IMR-90 (cell line): ENCODE measurements at regions not wholly inside any gene's neighbourhood (a gene's known extent, or its start where the extent isn't known, plus 50 kb on each side); places are given as distances from the start of the nearest gene placed in this dataset.

Experiments used
- ATAC-seq: fragments of 200-7000 bp; cut with Tn5 transposase; 2 replicates; pipeline ENCODE4 v1.9.1; 2020; ENCODE audit warnings: low read depth, mild to moderate bottlenecking, moderate library complexity
- BruUV-seq: library from RNA; stranded (reverse); fragments of 400-500 nt; replicated peaks from 2 replicates; lab custom pipeline; 2021; lab: Mats Ljungman, UMichigan
- CTCF ChIA-PET: fragments of 300-600 bp; formaldehyde crosslinking; extraction: SDS; loops from one replicate; lab custom pipeline; 2021; ENCODE audit warnings: antibody characterized with exemption; lab: Yijun Ruan, JAX
- POLR2A ChIA-PET: fragments of 300-600 bp; sonication (Branson Sonifier 250); formaldehyde crosslinking; loops from one replicate; lab custom pipeline; 2022; ENCODE audit warnings: antibody characterized with exemption; ENCODE audit not compliant: unreplicated experiment; lab: Charles Lee
- DNase-seq: peaks from one replicate; pipeline ENCODE4 v3.0.0; 2013
- H2AFZ ChIP-seq: replicated peaks from 2 replicates; pipeline ENCODE3; 2013; ENCODE audit warnings: low read length, mild to moderate bottlenecking; ENCODE audit not compliant: poor library complexity
- H2AK5ac ChIP-seq: 2 replicates; pipeline ENCODE4 v1.6.1; 2013; ENCODE audit warnings: low read depth, low read length, inconsistent platforms
- H2AK9ac ChIP-seq: replicated peaks from 2 replicates; pipeline ENCODE3; 2013; ENCODE audit warnings: mild to moderate bottlenecking, low read depth, low read length, moderate library complexity; ENCODE audit not compliant: poor library complexity
- H2BK120ac ChIP-seq: 2 replicates; pipeline ENCODE4 v1.6.1; 2013; ENCODE audit warnings: low read depth, low read length, inconsistent platforms
- H2BK15ac ChIP-seq: 3 replicates; pipeline ENCODE4 v1.6.1; 2013; ENCODE audit warnings: low read depth, low read length, inconsistent platforms
- H2BK20ac ChIP-seq: 2 replicates; pipeline ENCODE4 v1.6.1; 2013; ENCODE audit warnings: low read depth, mild to moderate bottlenecking, inconsistent platforms, low read length, moderate library complexity
- H2BK5ac ChIP-seq: 2 replicates; pipeline ENCODE4 v1.6.1; 2013; ENCODE audit warnings: mild to moderate bottlenecking, low read depth, low read length, inconsistent platforms; ENCODE audit not compliant: poor library complexity, severe bottlenecking
- H3K14ac ChIP-seq: replicated peaks from 2 replicates; pipeline ENCODE4 v1.6.1; 2013; ENCODE audit warnings: low read depth, low read length, inconsistent platforms
- H3K18ac ChIP-seq: 2 replicates; pipeline ENCODE4 v1.6.1; 2013; ENCODE audit warnings: low read depth, low read length, control low read depth
- H3K23ac ChIP-seq: 2 replicates; pipeline ENCODE4 v1.6.1; 2013; ENCODE audit warnings: low read depth, low read length, inconsistent platforms
- H3K27ac ChIP-seq: 2 replicates; pipeline ENCODE4 v1.5.1; 2013; ENCODE audit warnings: mild to moderate bottlenecking, control low read depth, low read length; ENCODE audit not compliant: insufficient read depth
- H3K27me3 ChIP-seq: 2 replicates; pipeline ENCODE4 v1.6.1; 2013; ENCODE audit warnings: low read length; ENCODE audit not compliant: control insufficient read depth, insufficient read depth
- H3K36me3 ChIP-seq: 2 replicates; pipeline ENCODE4 v1.6.1; 2013; ENCODE audit warnings: low read length, mixed read lengths; ENCODE audit not compliant: control insufficient read depth, insufficient read depth
- H3K4ac ChIP-seq: 2 replicates; pipeline ENCODE4 v1.6.1; 2013; ENCODE audit warnings: low read depth, low read length, inconsistent platforms
- H3K4me1 ChIP-seq: 2 replicates; pipeline ENCODE4 v1.6.1; 2013; ENCODE audit warnings: low read length, mixed read lengths; ENCODE audit not compliant: control insufficient read depth, insufficient read depth
- H3K4me2 ChIP-seq: 2 replicates; pipeline ENCODE4 v1.6.1; 2013; ENCODE audit warnings: low read depth, mild to moderate bottlenecking, control low read depth, low read length, moderate library complexity
- H3K4me3 ChIP-seq: 2 replicates; pipeline ENCODE4 v1.5.1; 2013; ENCODE audit warnings: low read depth, mild to moderate bottlenecking, control low read depth, low read length, moderate library complexity; ENCODE audit not compliant: insufficient read depth
- H3K56ac ChIP-seq: 2 replicates; pipeline ENCODE4 v1.6.1; 2013; ENCODE audit warnings: low read length, inconsistent platforms; ENCODE audit not compliant: insufficient read depth; ENCODE audit errors: extremely low read depth
- H3K79me1 ChIP-seq, 2 experiments: 2 replicates each; pipeline ENCODE4 v1.6.1; 2013; ENCODE audit warnings: low read length in 2 of 2, inconsistent platforms in 1 of 2, low read depth in 1 of 2
- H3K9ac ChIP-seq: 2 replicates; pipeline ENCODE4 v1.6.1; 2013; ENCODE audit warnings: low read depth, low read length, control low read depth
- H3K9me1 ChIP-seq: 2 replicates; pipeline ENCODE4 v1.6.1; 2013; ENCODE audit warnings: low read length, inconsistent platforms; ENCODE audit not compliant: insufficient read depth
- H3K9me3 ChIP-seq: 2 replicates; pipeline ENCODE4 v1.6.1; 2013; ENCODE audit warnings: low read length; ENCODE audit not compliant: control insufficient read depth, insufficient read depth
- H4K20me1 ChIP-seq: 2 replicates; pipeline ENCODE4 v1.6.1; 2013; ENCODE audit warnings: low read length, inconsistent platforms; ENCODE audit not compliant: insufficient read depth
- H4K5ac ChIP-seq: 2 replicates; pipeline ENCODE4 v1.6.1; 2013; ENCODE audit warnings: mild to moderate bottlenecking, low read depth, low read length, control low read depth
- H4K8ac ChIP-seq, 2 experiments: 2 replicates each; pipeline ENCODE4 v1.6.1; 2013; ENCODE audit warnings: low read depth in 2 of 2, low read length in 2 of 2, control low read depth in 1 of 2, inconsistent platforms in 1 of 2
- H4K91ac ChIP-seq: 2 replicates; pipeline ENCODE4 v1.6.1; 2013; ENCODE audit warnings: low read depth, low read length, inconsistent platforms; ENCODE audit not compliant: insufficient read depth
- MAFK ChIP-seq: IDR thresholded peaks from 2 replicates; pipeline ENCODE4 v1.6.1; 2012; ENCODE audit warnings: low read depth, low read length, improper control_type of control experiment
- SMC3 ChIP-seq: fragments of 150-350 bp; IDR thresholded peaks from 2 replicates; pipeline ENCODE4 v1.6.1; 2016; ENCODE audit warnings: low read depth, mild to moderate bottlenecking, antibody characterized with exemption, low read length, moderate library complexity
- dilution Hi-C: fragments of 300-500 bp; cut with HindIII; formaldehyde crosslinking; loops from one replicate; pipeline ENCODE4 v1.14.3; 2018; ENCODE audit warnings: low sequenced_read_pairs; ENCODE audit not compliant: unreplicated experiment
- in situ Hi-C: fragments of 300-500 bp; cut with MboI; formaldehyde crosslinking; loops from 3 replicates; pipeline ENCODE4 v1.14.3; 2019; ENCODE audit warnings: low sequenced_read_pairs, inconsistent platforms, mixed read lengths
- intact Hi-C: fragments of 100-400 bp; cut with micrococcal nuclease; formaldehyde crosslinking; loops from 2 replicates; pipeline ENCODE4 v1.10.0; 2022

DNA sequence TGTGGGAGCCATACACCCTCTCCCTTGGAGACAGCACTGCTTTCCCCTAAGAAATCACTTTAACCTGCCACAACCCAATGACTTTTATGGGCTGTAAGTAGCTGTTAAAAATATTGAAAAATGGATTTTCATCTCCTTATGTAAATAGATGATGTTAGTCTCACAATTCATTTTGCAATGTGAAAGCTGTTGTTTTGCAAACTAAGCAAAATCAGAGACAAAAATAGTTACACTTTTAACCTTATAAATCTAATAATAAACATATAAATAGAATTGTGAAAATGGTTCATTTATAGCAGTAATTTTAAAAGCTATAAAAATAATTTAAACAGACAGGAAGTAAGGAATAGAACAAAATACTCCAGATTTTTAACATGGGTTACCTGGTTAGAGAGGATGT, 268.8 kb upstream of the MAGI2 start:
- CTCF ChIA-PET = no interaction called here
- Histone ChIP-seq H4K91ac (no peak overlapping the region), H4K5ac (no peak overlapping the region), H3K4me3 (no peak overlapping the region), H3K4ac (no peak overlapping the region), H4K8ac (no peak overlapping the region), H3K9me3 (no peaks in the 10 kb centered on the region), H3K4me2 (no peak overlapping the region), H3K18ac (no peak overlapping the region), H2BK15ac (no peak overlapping the region), H3K23ac (no peak overlapping the region), H3K27me3 (no peaks in the 10 kb centered on the region), H3K9ac (no peak overlapping the region), H3K36me3 (no peaks in the 10 kb centered on the region), H3K14ac (no peak overlapping the region), H3K27ac (no peak overlapping the region), H2BK5ac (no peak overlapping the region), H4K20me1 (no peaks in the 10 kb centered on the region), H3K56ac (no peak overlapping the region), H2AK9ac (no peak overlapping the region), H3K9me1 (no peaks in the 10 kb centered on the region), H3K4me1 (no peaks in the 10 kb centered on the region), H2AK5ac (no peak overlapping the region), H2AFZ (no peak overlapping the region), H2BK120ac (no peak overlapping the region), H3K79me1 (no peaks in the 10 kb centered on the region), H2BK20ac (no peak overlapping the region)
- no TSS peak for BruUV-seq
- in situ Hi-C loops (no loop called here), intact Hi-C loops (no loop called here), dilution Hi-C loops (no loop called here)
- POLR2A ChIA-PET = no interaction called here
- peak; percentile 73 for TF ChIP-seq MAFK
- TF ChIP-seq SMC3 = no peak
- ATAC-seq (no peak), DNase-seq (no peak)
